GM12878 (cell line): ENCODE measurements at regions not wholly inside any gene's neighbourhood (a gene's known extent, or its start where the extent isn't known, plus 50 kb on each side); places are given as distances from the start of the nearest gene placed in this dataset.

Experiments
- CEBPB ChIP-seq, 2 experiments: fragments of 150-350 bp in 1 of 2; IDR thresholded peaks; 2 replicates each; pipeline ENCODE4 v1.6.1; 2012 to 2014; ENCODE audit warnings: low read depth in 2 of 2, low read length in 2 of 2, borderline replicate concordance in 1 of 2, inconsistent platforms in 1 of 2
- CREM ChIP-seq: IDR thresholded peaks from 2 replicates; pipeline ENCODE4 v1.6.1; 2014; ENCODE audit warnings: antibody characterized with exemption, low read depth
- CTCF ChIP-seq, 3 experiments: IDR thresholded peaks in 2 of 3; conservative IDR thresholded peaks in 1 of 3; 2 replicates each; pipeline ENCODE4 v1.5.1; 2011; ENCODE audit warnings: low read depth in 3 of 3, low read length in 3 of 3, mild to moderate bottlenecking in 3 of 3, control low read depth in 2 of 3, moderate library complexity in 2 of 3, inconsistent platforms in 1 of 3, mixed read lengths in 1 of 3; ENCODE audit not compliant: control insufficient read depth in 2 of 3, insufficient read depth in 1 of 3; ENCODE audit errors: extremely low read depth in 1 of 3
- IKZF1 ChIP-seq: fragments of 450-650 bp; conservative IDR thresholded peaks from 2 replicates; pipeline ENCODE4 v1.6.1; 2017; ENCODE audit warnings: antibody characterized with exemption, mild to moderate bottlenecking
- KDM1A ChIP-seq: fragments of 200-600 bp; sonication (generic); IDR thresholded peaks from 2 replicates; pipeline ENCODE4 v1.6.1; 2016; ENCODE audit warnings: borderline replicate concordance
- NFYB ChIP-seq: IDR thresholded peaks from 2 replicates; pipeline ENCODE4 v1.6.1; 2011; ENCODE audit warnings: low read depth, mild to moderate bottlenecking, low read length, improper control_type of control experiment, moderate library complexity; ENCODE audit not compliant: insufficient read depth
- POLR2A ChIP-seq: IDR thresholded peaks from 2 replicates; pipeline ENCODE4 v1.6.1; 2011; ENCODE audit warnings: low read depth, mild to moderate bottlenecking, low read length
- PRDM15 ChIP-seq: fragments of 450-650 bp; formaldehyde crosslinking; IDR thresholded peaks from 2 replicates; pipeline ENCODE4 v1.4.0; 2020; ENCODE audit warnings: mild to moderate bottlenecking, moderate library complexity

DNA sequence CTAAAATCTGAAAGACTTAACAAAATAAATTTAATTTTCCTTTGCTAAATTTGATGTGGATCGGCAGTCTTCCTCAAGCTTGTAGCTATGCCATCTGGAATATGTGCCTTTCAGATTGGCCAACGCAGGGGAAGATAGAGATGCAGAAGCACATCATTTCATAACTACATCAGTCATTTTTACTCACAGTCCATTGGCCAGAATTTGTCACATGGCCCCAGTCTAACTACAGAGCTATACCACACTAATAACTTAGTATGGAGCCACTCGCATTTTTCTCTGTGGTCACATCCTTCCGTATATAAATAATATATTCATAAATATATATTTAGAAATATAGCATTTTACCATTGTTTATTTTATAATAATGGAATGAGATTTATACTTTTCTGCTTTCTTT is 59.0 kb upstream of the PRRX1 start:
- no peak for TF ChIP-seq KDM1A
- no peak for TF ChIP-seq NFYB
- no peak for TF ChIP-seq CEBPB (IDR thresholded peaks at IDR 0.05; ENCODE audit: borderline replicate concordance in 1 of 2, low read depth in 2 of 2, low read length in 2 of 2)
- no peak for TF ChIP-seq POLR2A
- TF ChIP-seq CTCF (IDR thresholded peaks at IDR 0.05 in 2 of 3, conservative IDR thresholded peaks at IDR 0.05 in 1 of 3; ENCODE audit: control insufficient read depth in 2 of 3, extremely low read depth in 1 of 3, insufficient read depth in 1 of 3, low read depth in 3 of 3, low read length in 3 of 3), result no peak
- no peak for TF ChIP-seq PRDM15 (CRISPR knock-in tag)
- TF ChIP-seq CREM, result no peak
- no peak for TF ChIP-seq IKZF1
